NT2/D1 (cell line): ENCODE measurements at regions not wholly inside any gene's neighbourhood (a gene's known extent, or its start where the extent isn't known, plus 50 kb on each side); places are given as distances from the start of the nearest gene placed in this dataset.
"Not testable (repeated sequence)": the region's sequence is repeated elsewhere in the genome, so short reads cannot be mapped to it uniquely, and the experiment has no call there.

Experiments used
- DNase-seq: peaks from one replicate; pipeline ENCODE4 v3.0.0-alpha.2; 2011; ENCODE audit warnings: low read depth, low spot score
- H3K27me3 ChIP-seq: 2 replicates; pipeline ENCODE4 v1.6.0; 2011; ENCODE audit warnings: mild to moderate bottlenecking; ENCODE audit not compliant: insufficient read length, insufficient read depth
- H3K36me3 ChIP-seq: 2 replicates; pipeline ENCODE4 v1.6.1; 2011; ENCODE audit warnings: mild to moderate bottlenecking, low read length, mixed read lengths; ENCODE audit not compliant: insufficient read depth, insufficient read length
- H3K4me1 ChIP-seq: 2 replicates; pipeline ENCODE4 v1.5.1; 2011; ENCODE audit not compliant: insufficient read depth, insufficient read length
- H3K4me3 ChIP-seq: 2 replicates; pipeline ENCODE4 v1.5.1; 2011; ENCODE audit warnings: low read depth; ENCODE audit not compliant: insufficient read length
- H3K9ac ChIP-seq: 2 replicates; pipeline ENCODE4 v1.6.0; 2011; ENCODE audit warnings: low read depth; ENCODE audit not compliant: insufficient read length
- H3K9me3 ChIP-seq: 2 replicates; pipeline ENCODE4 v1.5.1; 2011; ENCODE audit warnings: mild to moderate bottlenecking, low read length; ENCODE audit not compliant: insufficient read depth
- SUZ12 ChIP-seq: IDR thresholded peaks from 2 replicates; pipeline ENCODE4 v1.6.1; 2011; ENCODE audit not compliant: insufficient read length, insufficient read depth; ENCODE audit errors: extremely low read depth
- YY1 ChIP-seq: IDR thresholded peaks from 2 replicates; pipeline ENCODE4 v1.6.1; 2011; ENCODE audit not compliant: insufficient read length, insufficient read depth
- ZNF274 ChIP-seq: IDR thresholded peaks from 2 replicates; pipeline ENCODE4 v1.6.1; 2011; ENCODE audit warnings: mild to moderate bottlenecking, low read depth, low read length

GRCh38 chr5:88653471-88653870 is 229.5 kb downstream of the MEF2C start:
- Histone ChIP-seq H3K4me1 (no peaks in the 10 kb centered on the region), H3K4me3 (no peak overlapping the region), H3K27me3 (peaks cover 12% of the 10 kb centered on the region), H3K36me3 (no peaks in the 10 kb centered on the region), H3K9ac (no peak overlapping the region), H3K9me3 (no peaks in the 10 kb centered on the region)
- TF ChIP-seq ZNF274 (no peak), SUZ12 (no peak), YY1 (no peak)
- no peak for DNase-seq

GRCh38 chr5:88647901-88648300 is 235.1 kb downstream of the MEF2C start:
- no peak overlapping the region for H3K9ac ChIP-seq
- no peaks in the 10 kb centered on the region for H3K9me3 ChIP-seq
- no peaks in the 10 kb centered on the region for H3K27me3 ChIP-seq
- no peak for DNase-seq
- H3K4me3 ChIP-seq: no peak overlapping the region
- no peaks in the 10 kb centered on the region for H3K36me3 ChIP-seq
- no peaks in the 10 kb centered on the region for H3K4me1 ChIP-seq
- TF ChIP-seq SUZ12 (no peak), ZNF274 (no peak), YY1 (no peak)

GRCh38 chr5:88646866-88647265 is 236.1 kb downstream of the MEF2C start:
- H3K27me3 ChIP-seq: no peaks in the 10 kb centered on the region
- DNase-seq: no peak
- H3K9ac ChIP-seq: no peak overlapping the region
- H3K9me3 ChIP-seq: no peaks in the 10 kb centered on the region
- H3K4me1 ChIP-seq: no peaks in the 10 kb centered on the region
- no peaks in the 10 kb centered on the region for H3K36me3 ChIP-seq
- TF ChIP-seq SUZ12 (no peak), YY1 (no peak), ZNF274 (no peak)
- no peak overlapping the region for H3K4me3 ChIP-seq

GRCh38 chr5:88644676-88645075 is 238.3 kb downstream of the MEF2C start:
- H3K4me3 ChIP-seq: no peak overlapping the region
- no peaks in the 10 kb centered on the region for H3K4me1 ChIP-seq
- DNase-seq: no peak
- TF ChIP-seq SUZ12 (no peak), ZNF274 (no peak), YY1 (no peak)
- H3K27me3 ChIP-seq: no peaks in the 10 kb centered on the region
- H3K9me3 ChIP-seq: no peaks in the 10 kb centered on the region
- H3K9ac ChIP-seq: no peak overlapping the region
- no peaks in the 10 kb centered on the region for H3K36me3 ChIP-seq

- no peak overlapping the region for H3K4me3 ChIP-seq
- no peaks in the 10 kb centered on the region for H3K4me1 ChIP-seq
- no peak for TF ChIP-seq SUZ12
- TF ChIP-seq YY1: no peak
- no peak for TF ChIP-seq ZNF274
- no peaks in the 10 kb centered on the region for H3K9me3 ChIP-seq
- DNase-seq: no peak
- no peaks in the 10 kb centered on the region for H3K36me3 ChIP-seq
- H3K27me3 ChIP-seq: no peaks in the 10 kb centered on the region
- H3K9ac ChIP-seq: no peak overlapping the region
Measured at GRCh38 chr5:88643315-88643714, 239.7 kb downstream of the MEF2C start.

- no peaks in the 10 kb centered on the region for H3K27me3 ChIP-seq
- no peaks in the 10 kb centered on the region for H3K36me3 ChIP-seq
- TF ChIP-seq YY1 (no peak), ZNF274 (no peak), SUZ12 (no peak)
- no peaks in the 10 kb centered on the region for H3K9me3 ChIP-seq
- no peak overlapping the region for H3K4me3 ChIP-seq
- no peak for DNase-seq
- no peaks in the 10 kb centered on the region for H3K4me1 ChIP-seq
- H3K9ac ChIP-seq: no peak overlapping the region
Measured at GRCh38 chr5:88634014-88634413, 249.0 kb downstream of the MEF2C start.

GRCh38 chr5:88622890-88623289 is 260.1 kb downstream of the MEF2C start:
- H3K4me1 ChIP-seq, DNase-seq: not testable (repeated sequence)

GRCh38 chr5:88615767-88616166 is 267.2 kb downstream of the MEF2C start:
- not testable (repeated sequence) for H3K9ac ChIP-seq, H3K9me3 ChIP-seq, DNase-seq, H3K27me3 ChIP-seq, H3K4me1 ChIP-seq, H3K4me3 ChIP-seq, H3K36me3 ChIP-seq

More at GRCh38 chr5:88622890-88623289, 260.1 kb downstream of the MEF2C start:
- not testable (repeated sequence) for H3K4me3 ChIP-seq, H3K36me3 ChIP-seq, H3K27me3 ChIP-seq, H3K9ac ChIP-seq
- H3K9me3 ChIP-seq: peaks cover 12% of the 10 kb centered on the region; the same call in 1 of the 2 replicates
